HG03135 (cell line): ENCODE measurements at regions not wholly inside any gene's neighbourhood (a gene's known extent, or its start where the extent isn't known, plus 50 kb on each side); places are given as distances from the start of the nearest gene placed in this dataset.

ENCODE experiments used
- ATAC-seq: cut with Tn5 transposase; IDR thresholded peaks from one replicate; pipeline ENCODE4 v1.9.1; 2021; ENCODE audit warnings: mild to moderate bottlenecking, moderate library complexity; ENCODE audit not compliant: unreplicated experiment

DNA sequence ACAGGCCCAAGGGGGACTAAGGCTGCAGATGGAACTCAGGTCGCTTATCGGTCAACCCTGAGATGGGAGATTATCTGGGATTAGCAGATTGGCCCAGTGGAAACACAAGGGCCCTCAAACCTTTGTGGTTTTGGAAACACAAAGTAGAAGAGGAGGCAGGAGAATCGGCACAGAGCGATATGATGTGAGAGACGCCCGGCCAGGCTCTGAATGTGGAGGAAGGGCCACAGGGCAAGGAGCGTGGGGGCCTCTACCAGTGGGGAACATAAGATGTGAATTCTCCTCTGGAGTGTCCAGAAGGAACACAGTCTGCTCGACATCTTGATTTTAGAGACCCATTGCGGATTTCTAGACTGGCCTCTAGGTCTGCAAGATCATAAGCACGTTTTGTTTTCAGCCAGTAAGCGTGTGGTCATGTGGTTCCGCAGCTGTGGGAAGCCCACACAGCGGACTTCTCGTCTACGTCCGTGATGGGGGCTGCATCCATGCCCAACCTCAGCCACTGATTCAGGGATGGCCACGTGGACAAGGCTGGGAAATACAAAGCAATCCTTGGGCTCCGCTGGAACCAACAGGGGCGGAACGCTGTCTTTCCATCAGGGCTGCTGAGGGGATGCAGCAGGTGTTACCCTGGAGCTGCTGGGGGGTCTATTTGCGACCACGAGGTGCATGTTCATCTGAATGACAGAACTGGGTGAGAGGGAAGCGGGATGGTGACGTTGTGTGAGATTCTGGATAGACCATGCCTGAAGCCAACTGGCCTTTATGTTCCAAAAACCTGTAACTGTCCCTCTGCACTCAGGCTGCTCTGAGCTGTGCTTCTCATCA is 127.6 kb upstream of the PMEPA1 start:
- ATAC-seq: no peak

- no peak for ATAC-seq
Observed at GRCh38 chr20:57835588-57836455, 126.0 kb upstream of the PMEPA1 start.

- ATAC-seq: no peak
Observed at GRCh38 chr20:57835074-57835452, 125.2 kb upstream of the PMEPA1 start.

GRCh38 chr20:57834306-57835073 is 124.7 kb upstream of the PMEPA1 start:
- no peak for ATAC-seq

DNA sequence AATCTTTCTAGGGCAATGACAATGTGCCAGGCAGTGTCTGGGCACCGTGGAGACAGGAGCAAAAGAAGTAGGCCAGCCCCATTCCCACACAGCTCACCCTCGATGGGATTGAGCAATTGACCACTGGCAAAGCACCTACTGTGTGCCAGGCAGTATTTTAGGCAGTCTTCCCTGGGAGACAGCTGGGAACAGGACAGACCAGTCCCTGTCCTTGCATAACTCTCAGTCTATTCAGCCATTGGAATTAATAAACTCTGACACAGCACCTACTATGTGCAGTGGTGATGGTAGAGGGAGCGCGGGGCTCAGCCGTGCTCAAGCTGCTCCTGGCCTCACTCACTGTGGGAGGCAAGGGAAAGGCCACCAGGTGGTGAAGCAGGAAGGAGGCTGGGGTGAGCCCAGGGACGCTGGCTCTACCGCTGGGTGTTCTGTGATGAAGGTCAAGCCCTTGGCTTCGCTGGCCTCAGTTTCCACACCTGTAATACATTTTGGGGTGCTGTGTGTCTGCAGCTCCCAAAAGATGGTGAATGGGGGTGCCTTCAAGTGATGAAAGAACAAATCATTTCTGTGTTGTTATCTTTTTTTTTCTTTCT is 122.3 kb upstream of the PMEPA1 start:
- no peak for ATAC-seq

DNA sequence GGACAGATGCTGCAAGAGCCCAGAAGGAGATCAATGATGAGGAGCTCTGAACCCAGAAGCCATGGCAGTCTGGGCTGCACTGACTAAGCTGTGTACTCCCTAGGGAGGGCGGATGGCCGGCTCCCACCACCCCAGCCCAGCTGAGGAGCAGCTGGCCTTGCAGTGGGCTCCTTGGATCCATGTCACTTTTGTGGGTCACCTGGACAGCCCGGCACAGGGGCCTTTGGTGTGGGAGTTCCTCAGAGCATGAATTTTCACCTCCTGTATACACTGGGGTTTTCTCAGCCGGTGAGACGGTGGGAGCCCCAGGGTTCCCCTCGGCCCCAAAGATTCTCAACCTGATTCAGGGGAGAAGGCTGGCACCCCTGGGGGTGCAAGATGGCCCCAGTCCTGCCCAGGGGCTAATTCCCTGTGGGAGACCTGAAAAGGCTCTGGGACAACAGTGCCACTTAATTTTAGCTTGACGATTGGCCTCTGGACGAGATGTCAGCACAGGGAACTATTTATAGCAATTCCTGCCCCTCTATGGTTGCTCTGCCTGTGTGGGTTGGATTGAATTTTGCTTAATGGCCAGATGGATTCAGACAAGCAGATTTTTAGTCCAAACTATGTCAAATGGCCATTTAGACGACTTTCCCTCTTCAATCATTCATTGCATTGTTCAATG is 121.6 kb upstream of the PMEPA1 start:
- ATAC-seq: no peak

DNA sequence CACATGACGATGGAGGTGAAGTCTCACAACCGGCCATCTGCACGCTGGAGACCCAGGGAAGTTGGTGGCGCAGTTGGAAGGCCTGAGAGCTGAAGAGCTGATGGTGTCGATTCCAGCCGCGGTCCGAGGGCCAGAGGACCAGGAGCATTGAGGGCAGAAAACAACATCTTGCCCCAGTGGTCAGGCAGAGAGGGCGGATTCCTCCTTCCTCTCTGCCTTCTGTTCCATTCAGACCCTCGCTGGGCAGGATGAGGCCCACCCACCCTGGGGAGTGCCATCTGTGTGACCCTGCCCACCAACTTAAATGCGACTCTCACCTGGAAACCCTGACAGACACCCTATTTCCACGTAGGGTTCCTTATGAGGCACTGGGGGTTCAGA is 120.7 kb upstream of the PMEPA1 start:
- no peak for ATAC-seq

GRCh38 chr20:57829805-57830514 is 120.1 kb upstream of the PMEPA1 start:
- ATAC-seq: no peak

DNA sequence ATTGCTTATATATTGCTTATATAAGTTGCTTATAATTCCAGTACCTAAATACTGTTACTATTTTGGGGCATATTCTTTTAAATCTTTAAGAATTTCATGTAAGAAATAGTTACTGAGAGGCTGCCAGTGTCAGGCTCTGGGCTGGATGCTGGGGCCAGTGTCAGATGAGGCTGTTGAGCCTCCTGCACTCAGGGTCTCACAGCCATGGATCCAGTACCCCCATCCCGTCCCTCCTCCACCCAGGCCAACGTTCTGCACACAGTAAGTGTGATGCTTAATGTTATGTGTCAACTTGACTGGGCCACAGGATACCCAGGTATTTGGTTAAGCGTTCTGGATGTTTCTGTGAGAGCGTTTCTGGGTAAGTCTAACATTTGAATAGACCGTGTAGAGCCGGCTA is 119.5 kb upstream of the PMEPA1 start:
- ATAC-seq: no peak

GRCh38 chr20:57828696-57829095 is 118.9 kb upstream of the PMEPA1 start:
- no peak for ATAC-seq

GRCh38 chr20:57826666-57827287 is 117.0 kb upstream of the PMEPA1 start:
- no peak for ATAC-seq

- no peak for ATAC-seq
Observed at GRCh38 chr20:57824909-57825308, 115.1 kb upstream of the PMEPA1 start.

DNA sequence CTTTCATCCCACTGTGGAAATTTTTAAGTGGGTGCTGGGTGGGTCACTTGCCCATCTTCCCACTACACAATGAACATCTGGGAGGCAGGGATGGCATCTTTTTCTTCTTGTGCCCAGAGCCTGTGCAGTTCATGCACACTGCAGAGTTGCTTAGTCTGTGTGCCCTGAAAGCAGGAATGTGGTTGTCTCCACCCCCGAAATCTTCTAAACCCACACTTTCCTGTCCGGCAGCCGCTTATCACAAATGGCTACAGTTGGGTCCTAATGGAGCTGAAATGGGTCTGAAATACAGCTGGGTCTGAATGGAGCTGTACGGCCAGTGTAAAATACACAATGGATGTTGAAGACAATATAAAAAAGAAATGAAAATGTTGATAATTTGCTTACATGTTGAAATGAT is 112.1 kb upstream of the PMEPA1 start:
- ATAC-seq: no peak

- ATAC-seq: no peak
Observed at GRCh38 chr20:57819691-57820380, 110.0 kb upstream of the PMEPA1 start.

DNA sequence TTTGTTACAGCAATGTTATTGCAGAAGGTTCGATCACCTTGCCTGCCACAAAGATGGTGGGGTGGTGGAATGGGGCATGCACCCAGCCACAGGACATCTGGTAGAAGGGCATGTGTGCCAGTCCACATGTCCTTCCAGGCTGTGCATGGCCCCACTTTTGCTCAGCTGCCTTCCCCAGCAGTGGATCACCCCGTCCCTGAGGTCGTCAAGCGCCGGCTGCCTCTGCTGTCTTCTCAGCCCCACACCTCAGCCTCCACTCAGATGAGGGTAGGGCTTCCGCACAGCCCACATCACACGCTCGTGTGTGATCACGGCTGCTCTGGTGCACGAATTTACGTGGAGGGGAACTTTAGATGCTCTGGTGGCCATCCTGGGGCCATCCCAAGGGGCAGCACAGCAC is 109.5 kb upstream of the PMEPA1 start:
- ATAC-seq: no peak

- no peak for ATAC-seq
Observed at GRCh38 chr20:57818418-57819181, 108.8 kb upstream of the PMEPA1 start.

DNA sequence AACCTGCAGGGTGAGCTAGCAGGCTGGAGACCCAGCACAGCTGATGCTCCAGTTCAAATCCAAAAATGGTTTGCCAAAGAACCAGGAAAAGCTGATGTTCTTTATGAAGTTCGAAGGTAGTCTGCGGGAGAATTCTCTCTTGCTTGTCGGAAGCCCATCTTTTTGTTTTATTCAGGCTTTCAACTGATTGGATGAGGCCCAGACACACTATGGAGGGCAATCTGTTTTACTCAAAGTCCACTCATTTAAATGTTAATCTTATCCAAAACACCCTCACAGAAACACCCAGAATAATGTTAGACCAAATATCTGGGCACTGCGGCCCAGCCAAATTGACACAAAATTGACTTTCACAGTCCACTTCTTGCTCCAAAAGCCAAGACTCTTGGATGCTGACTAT is 105.6 kb upstream of the PMEPA1 start:
- no peak for ATAC-seq

- ATAC-seq: no peak
Observed at GRCh38 chr20:57814529-57814928, 104.7 kb upstream of the PMEPA1 start.
